GM21515 (cell line): ENCODE measurements at regions not wholly inside any gene's neighbourhood (a gene's known extent, or its start where the extent isn't known, plus 50 kb on each side); places are given as distances from the start of the nearest gene placed in this dataset.
A peak's percentile ranks its signal among the peaks of the same experiment; 100 is the strongest.
"Not testable (repeated sequence)": the region's sequence is repeated elsewhere in the genome, so short reads cannot be mapped to it uniquely, and the experiment has no call there.

Experiments
- ATAC-seq: cut with Tn5 transposase; IDR thresholded peaks from one replicate; pipeline ENCODE4 v1.9.1; 2021; ENCODE audit not compliant: unreplicated experiment

- ATAC-seq = no peak
Measured at GRCh38 chr12:92436856-92437255, 265.9 kb upstream of the PLEKHG7 start.

- ATAC-seq = no peak
Measured at GRCh38 chr12:92434607-92435025, 268.2 kb upstream of the PLEKHG7 start.

- peak; percentile 81 for ATAC-seq
Measured at GRCh38 chr12:92432724-92433441, 269.9 kb upstream of the PLEKHG7 start.

- ATAC-seq = no peak
Measured at GRCh38 chr12:92431146-92431545, 271.6 kb upstream of the PLEKHG7 start.

- no peak for ATAC-seq
Measured at GRCh38 chr12:92426332-92426731, 276.5 kb upstream of the PLEKHG7 start.

GRCh38 chr12:92425165-92425564 is 277.6 kb upstream of the PLEKHG7 start:
- no peak for ATAC-seq

- no peak for ATAC-seq
Measured at GRCh38 chr12:92424338-92424737, 278.5 kb upstream of the PLEKHG7 start.

GRCh38 chr12:92421701-92422100 is 276.1 kb upstream of the BTG1 start:
- ATAC-seq = no peak

GRCh38 chr12:92421042-92421441 is 275.4 kb upstream of the BTG1 start:
- no peak for ATAC-seq

GRCh38 chr12:92419201-92419600 is 273.6 kb upstream of the BTG1 start:
- no peak for ATAC-seq

- no peak for ATAC-seq
Measured at GRCh38 chr12:92418381-92418780, 272.7 kb upstream of the BTG1 start.

- ATAC-seq = no peak
Measured at GRCh38 chr12:92417373-92417772, 271.7 kb upstream of the BTG1 start.

GRCh38 chr12:92416385-92416812 is 270.8 kb upstream of the BTG1 start:
- ATAC-seq = no peak

GRCh38 chr12:92414170-92415070 is 268.8 kb upstream of the BTG1 start:
- ATAC-seq = no peak

- no peak for ATAC-seq
Measured at GRCh38 chr12:92413286-92413685, 267.6 kb upstream of the BTG1 start.

GRCh38 chr12:92412856-92413255 is 267.2 kb upstream of the BTG1 start:
- ATAC-seq = no peak

- no peak for ATAC-seq
Measured at GRCh38 chr12:92411687-92412086, 266.0 kb upstream of the BTG1 start.

- ATAC-seq = no peak
Measured at GRCh38 chr12:92408072-92408900, 262.6 kb upstream of the BTG1 start.

GRCh38 chr12:92406404-92407070 is 260.9 kb upstream of the BTG1 start:
- not testable (repeated sequence) for ATAC-seq

- ATAC-seq = not testable (repeated sequence)
Measured at GRCh38 chr12:92405801-92406251, 260.2 kb upstream of the BTG1 start.

GRCh38 chr12:92404921-92405320 is 259.3 kb upstream of the BTG1 start:
- ATAC-seq = no peak
